ENCODE measurements at regions not wholly inside any gene's neighbourhood (a gene's known extent, or its start where the extent isn't known, plus 50 kb on each side); places are given as distances from the start of the nearest gene placed in this dataset.
A peak's percentile ranks its signal among the peaks of the same experiment; 100 is the strongest.

DNA sequence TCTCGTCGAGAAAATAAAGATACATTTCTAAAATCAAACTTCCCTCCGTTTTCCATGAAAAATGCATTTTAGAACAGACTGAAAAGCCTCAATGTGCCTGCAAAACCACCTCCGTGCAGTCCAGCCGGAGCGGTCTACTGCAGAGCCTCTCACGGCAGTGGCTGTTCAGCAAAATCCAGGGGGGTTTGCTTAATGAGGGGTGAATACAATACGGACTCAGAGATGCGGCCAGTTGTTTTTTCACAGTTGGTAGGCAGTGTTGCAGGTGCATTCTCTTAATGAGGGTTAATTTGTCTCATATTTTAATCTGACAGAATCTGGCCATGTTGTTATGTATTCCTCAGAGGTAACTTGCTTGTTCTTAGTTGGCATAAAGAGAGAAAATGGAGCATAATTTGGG is 223.0 kb downstream of the EBLN2 start:
- Histone ChIP-seq H3K9ac (ENCODE audit: extremely low read depth, insufficient read length, low read length) (no peak overlapping the region), H4K5ac (ENCODE audit: insufficient read length, low read depth, low read length) (no peak overlapping the region), H2BK5ac (ENCODE audit: insufficient read length, low read length) (no peak overlapping the region), H3K18ac (ENCODE audit: insufficient read length, low read depth, low read length) (no peak overlapping the region), H3K27ac (ENCODE audit: insufficient read length, low read depth, low read length) (no peak overlapping the region), H4K20me1 (ENCODE audit: control insufficient read depth, insufficient read depth, insufficient read length) (no peaks in the 10 kb centered on the region), H3K9me3 (ENCODE audit: control insufficient read depth, low read depth, low read length) (no peaks in the 10 kb centered on the region), H2BK15ac (ENCODE audit: low read depth, low read length) (no peak overlapping the region), H2AK5ac (ENCODE audit: insufficient read length, low read length) (no peak overlapping the region), H4K8ac (replicated peaks; ENCODE audit: insufficient read length, low read depth, low read length) (no peak overlapping the region), H3T11ph (ENCODE audit: low read length) (no peak overlapping the region), H3K4me2 (ENCODE audit: insufficient read depth, insufficient read length, low read length) (no peak overlapping the region), H3K79me1 (ENCODE audit: insufficient read depth, low read depth, low read length, poor library complexity, severe bottlenecking) (no peaks in the 10 kb centered on the region), H3K4ac (ENCODE audit: low read depth, low read length) (no peak overlapping the region), H3K23ac (ENCODE audit: insufficient read length, low read depth, low read length) (no peak overlapping the region), H2BK120ac (ENCODE audit: low read depth, low read length, poor library complexity, severe bottlenecking) (no peak overlapping the region), H2AFZ (ENCODE audit: low read length) (no peak overlapping the region), H4K91ac (ENCODE audit: insufficient read length, low read depth, low read length) (no peak overlapping the region), H3K56ac (ENCODE audit: insufficient read length, low read depth, low read length) (no peak overlapping the region), H3K14ac (ENCODE audit: insufficient read depth, low read length) (no peak overlapping the region), H3K4me1 (ENCODE audit: insufficient read depth, low read length) (no peaks in the 10 kb centered on the region), H3K23me2 (ENCODE audit: insufficient read length, low read depth, low read length, poor library complexity, severe bottlenecking) (no peaks in the 10 kb centered on the region), H3K27me3 (ENCODE audit: insufficient read depth, low read length) (no peaks in the 10 kb centered on the region), H2BK20ac (ENCODE audit: low read depth, low read length, poor library complexity, severe bottlenecking) (no peak overlapping the region), H3K79me2 (ENCODE audit: insufficient read depth, low read length) (no peaks in the 10 kb centered on the region), H2BK12ac (ENCODE audit: insufficient read length, low read depth, low read length) (no peak overlapping the region)
- Mint-ChIP-seq H3K27me3 (ENCODE audit: low read depth) (peaks cover 2% of the 10 kb centered on the region; the same call in 1 of the 2 replicates), H3K4me3 (no peak overlapping the region), H3K4me1 (no peaks in the 10 kb centered on the region), H3K9me3 (no peaks in the 10 kb centered on the region), H3K27ac (0 out of 7 replicates have a peak overlapping the region, but pooled peaks of 1 of the 3 experiments have one; percentile 42), H3K36me3 (ENCODE audit: insufficient read depth in 1 of 3, low read depth in 3 of 3) (no peaks in the 10 kb centered on the region)
- TF ChIP-seq, protein P1, sequence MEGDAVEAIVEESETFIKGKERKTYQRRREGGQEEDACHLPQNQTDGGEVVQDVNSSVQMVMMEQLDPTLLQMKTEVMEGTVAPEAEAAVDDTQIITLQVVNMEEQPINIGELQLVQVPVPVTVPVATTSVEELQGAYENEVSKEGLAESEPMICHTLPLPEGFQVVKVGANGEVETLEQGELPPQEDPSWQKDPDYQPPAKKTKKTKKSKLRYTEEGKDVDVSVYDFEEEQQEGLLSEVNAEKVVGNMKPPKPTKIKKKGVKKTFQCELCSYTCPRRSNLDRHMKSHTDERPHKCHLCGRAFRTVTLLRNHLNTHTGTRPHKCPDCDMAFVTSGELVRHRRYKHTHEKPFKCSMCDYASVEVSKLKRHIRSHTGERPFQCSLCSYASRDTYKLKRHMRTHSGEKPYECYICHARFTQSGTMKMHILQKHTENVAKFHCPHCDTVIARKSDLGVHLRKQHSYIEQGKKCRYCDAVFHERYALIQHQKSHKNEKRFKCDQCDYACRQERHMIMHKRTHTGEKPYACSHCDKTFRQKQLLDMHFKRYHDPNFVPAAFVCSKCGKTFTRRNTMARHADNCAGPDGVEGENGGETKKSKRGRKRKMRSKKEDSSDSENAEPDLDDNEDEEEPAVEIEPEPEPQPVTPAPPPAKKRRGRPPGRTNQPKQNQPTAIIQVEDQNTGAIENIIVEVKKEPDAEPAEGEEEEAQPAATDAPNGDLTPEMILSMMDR (conservative IDR thresholded peaks at IDR 0.05) = no peak
- DNase-seq = no peak
- WGBS (ENCODE audit: extremely low coverage, insufficient read length, low lambda C conversion rate) = no CpG with 5 or more reads among the region's 9 CpGs
